Stimulated activated naive B cell treated with anti-CD40 and anti-IgM and Interleukin-4, amounts not matched to agents 10 μg/mL and 1 μg/mL and 100 μg/mL, for 72 hours (primary cell): ENCODE measurements at regions not wholly inside any gene's neighbourhood (a gene's known extent, or its start where the extent isn't known, plus 50 kb on each side); places are given as distances from the start of the nearest gene placed in this dataset.

Source experiments
- ATAC-seq, 2 donors: fragments of 150-1000 bp; cut with Tn5 transposase; replicated peaks; 2 replicates each; pipeline ENCODE4 v1.10.0; 2021; ENCODE audit warnings: moderate library complexity in 1 of 2
- DNase-seq: peaks from one replicate; pipeline ENCODE4 v3.0.0; 2021
- H3K27ac Mint-ChIP-seq: one replicate; pipeline ENCODE4 v1.8.0; 2022; ENCODE audit warnings: mild to moderate bottlenecking, mixed read lengths
- H3K27me3 Mint-ChIP-seq, 2 donors: one replicate each; pipeline ENCODE4 v1.8.0; 2022; ENCODE audit warnings: mixed read lengths in 2 of 2
- H3K36me3 Mint-ChIP-seq, 2 donors: one replicate each; pipeline ENCODE4 v1.8.0; 2022; ENCODE audit warnings: mixed read lengths in 2 of 2, mild to moderate bottlenecking in 1 of 2
- H3K4me1 Mint-ChIP-seq, 2 donors: one replicate each; pipeline ENCODE4 v1.8.0; 2022; ENCODE audit warnings: mixed read lengths in 2 of 2, mild to moderate bottlenecking in 1 of 2
- H3K4me3 Mint-ChIP-seq, 2 donors: one replicate each; pipeline ENCODE4 v1.8.0; 2022; ENCODE audit warnings: mild to moderate bottlenecking in 2 of 2, mixed read lengths in 2 of 2, moderate library complexity in 1 of 2
- H3K9me3 Mint-ChIP-seq, 2 donors: one replicate each; pipeline ENCODE4 v1.8.0; 2022; ENCODE audit warnings: mixed read lengths in 2 of 2, mild to moderate bottlenecking in 1 of 2

DNA sequence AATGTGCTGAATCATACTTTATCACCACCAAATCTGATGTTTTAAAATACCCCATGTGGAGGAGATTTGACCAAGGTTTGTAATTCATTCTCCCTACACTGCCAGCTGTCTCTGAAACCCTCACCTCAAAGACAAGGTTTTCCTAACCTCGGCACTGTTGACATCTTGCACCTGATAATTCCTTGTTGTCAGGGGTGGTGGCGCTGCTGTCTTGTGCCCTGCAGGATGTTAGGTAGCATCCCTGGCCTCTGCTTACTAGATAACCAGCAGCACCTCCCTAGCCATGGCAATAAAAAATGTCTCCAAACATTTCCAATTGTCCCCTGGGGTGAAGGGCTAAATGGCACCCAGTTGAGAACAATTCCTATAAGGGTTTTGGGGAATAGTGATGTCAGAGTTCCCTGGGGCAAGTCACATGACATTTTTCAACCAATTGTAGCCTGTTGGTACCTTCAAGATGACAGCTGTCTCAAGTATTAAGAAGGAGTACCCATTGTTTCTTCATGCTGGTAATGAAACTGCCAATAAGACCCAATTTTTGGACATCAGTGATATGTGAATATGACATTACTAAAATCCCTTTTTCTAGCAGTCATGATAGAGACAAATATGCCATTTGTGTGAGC lies 160.6 kb upstream of the PLCXD3 start:
- Mint-ChIP-seq H3K27me3 (no peaks in the 10 kb centered on the region), H3K27ac (no peak overlapping the region), H3K36me3 (no peaks in the 10 kb centered on the region), H3K4me1 (no peaks in the 10 kb centered on the region), H3K4me3 (no peak overlapping the region), H3K9me3 (peaks cover 3 to 5% of the 10 kb centered on the region in 2 donors)
- ATAC-seq (no peak), DNase-seq (no peak)

GRCh38 chr5:41670216-41670615 lies 159.8 kb upstream of the PLCXD3 start:
- Mint-ChIP-seq H3K4me3 (no peak overlapping the region), H3K27ac (no peak overlapping the region), H3K27me3 (no peaks in the 10 kb centered on the region), H3K36me3 (no peaks in the 10 kb centered on the region), H3K9me3 (peaks cover 3 to 7% of the 10 kb centered on the region in 2 donors), H3K4me1 (no peaks in the 10 kb centered on the region)
- ATAC-seq = no peak
- no peak for DNase-seq

DNA sequence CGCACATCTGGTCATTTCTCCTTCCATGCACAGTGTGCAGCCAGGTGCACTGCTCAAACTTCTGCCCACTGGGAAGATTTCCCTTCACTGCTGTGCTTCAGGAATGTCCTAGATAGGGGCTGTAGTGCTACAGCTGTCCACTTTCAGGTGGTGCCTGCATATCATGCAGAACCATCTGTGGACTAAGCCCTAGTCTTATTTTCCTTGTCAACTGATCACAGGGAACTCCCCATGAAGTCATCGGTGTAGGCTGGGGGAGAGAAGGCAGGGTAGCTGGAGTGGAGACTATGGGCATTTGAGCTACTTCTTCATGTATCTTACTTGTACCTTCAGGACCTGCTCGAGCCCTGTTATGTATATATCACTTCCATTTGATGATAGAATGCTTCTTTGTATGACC lies 150.9 kb upstream of the PLCXD3 start:
- Mint-ChIP-seq H3K27ac (no peak overlapping the region), H3K36me3 (no peaks in the 10 kb centered on the region), H3K27me3 (no peaks in the 10 kb centered on the region), H3K4me3 (no peak overlapping the region), H3K4me1 (no peaks in the 10 kb centered on the region), H3K9me3 (peaks cover 0 to 3% of the 10 kb centered on the region in 2 donors)
- ATAC-seq (no peak), DNase-seq (no peak)

DNA sequence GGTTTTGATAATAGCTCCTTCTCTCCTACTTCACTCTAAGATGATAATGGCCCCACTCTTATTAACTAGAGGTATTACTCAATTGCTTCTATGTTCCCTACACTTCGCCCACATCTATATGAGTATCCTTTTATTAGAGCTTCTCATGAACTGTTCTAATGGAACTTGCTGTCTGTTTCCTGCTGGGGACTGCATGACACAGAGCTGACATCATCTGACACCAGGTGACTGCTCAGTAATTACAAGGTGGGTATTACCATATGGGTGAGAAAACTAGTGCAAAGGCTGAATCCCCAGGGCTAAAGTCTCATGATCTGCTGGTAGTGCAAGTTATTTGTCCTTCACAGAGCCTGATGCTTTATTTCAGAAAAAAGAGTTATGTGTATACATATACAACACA lies 146.2 kb upstream of the PLCXD3 start:
- H3K4me3 Mint-ChIP-seq = no peak overlapping the region
- no peak overlapping the region for H3K27ac Mint-ChIP-seq
- no peaks in the 10 kb centered on the region for H3K4me1 Mint-ChIP-seq
- ATAC-seq (peak in 1 of 2 donors; percentile 21), DNase-seq (no peak)
- H3K36me3 Mint-ChIP-seq = no peaks in the 10 kb centered on the region
- H3K9me3 Mint-ChIP-seq = peaks cover 11% of the 10 kb centered on the region in 2 donors
- H3K27me3 Mint-ChIP-seq = no peaks in the 10 kb centered on the region

GRCh38 chr5:41650131-41650530 lies 139.7 kb upstream of the PLCXD3 start:
- ATAC-seq (no peak), DNase-seq (no peak)
- Mint-ChIP-seq H3K4me3 (peak overlapping the region in 1 of 2 donors; percentile 23), H3K36me3 (no peaks in the 10 kb centered on the region), H3K9me3 (peaks cover 7 to 11% of the 10 kb centered on the region in 2 donors), H3K4me1 (no peaks in the 10 kb centered on the region), H3K27me3 (no peaks in the 10 kb centered on the region), H3K27ac (no peak overlapping the region)

DNA sequence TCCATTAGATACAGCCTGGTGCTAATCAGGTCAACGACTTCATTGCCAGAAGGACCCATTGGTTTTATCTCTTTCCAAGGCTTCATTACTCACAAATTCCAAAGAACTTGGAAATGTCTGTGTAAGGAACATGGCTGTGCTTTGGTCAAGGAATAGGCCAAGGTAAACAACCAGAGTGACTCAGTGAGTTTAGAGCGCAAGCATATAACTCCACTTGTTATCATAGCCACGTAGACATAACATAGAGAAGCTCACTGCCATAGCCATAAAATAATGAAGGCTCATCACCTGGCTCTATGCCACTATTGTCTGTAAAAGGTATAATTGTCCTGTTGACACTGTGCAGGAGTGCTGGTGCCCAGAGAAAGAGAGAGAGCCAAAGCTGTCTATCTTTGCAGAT lies 139.3 kb upstream of the PLCXD3 start:
- Mint-ChIP-seq H3K9me3 (peaks cover 2 to 7% of the 10 kb centered on the region in 2 donors), H3K27me3 (no peaks in the 10 kb centered on the region), H3K27ac (no peak overlapping the region), H3K4me3 (no peak overlapping the region), H3K4me1 (no peaks in the 10 kb centered on the region), H3K36me3 (no peaks in the 10 kb centered on the region)
- DNase-seq (no peak), ATAC-seq (no peak)

DNA sequence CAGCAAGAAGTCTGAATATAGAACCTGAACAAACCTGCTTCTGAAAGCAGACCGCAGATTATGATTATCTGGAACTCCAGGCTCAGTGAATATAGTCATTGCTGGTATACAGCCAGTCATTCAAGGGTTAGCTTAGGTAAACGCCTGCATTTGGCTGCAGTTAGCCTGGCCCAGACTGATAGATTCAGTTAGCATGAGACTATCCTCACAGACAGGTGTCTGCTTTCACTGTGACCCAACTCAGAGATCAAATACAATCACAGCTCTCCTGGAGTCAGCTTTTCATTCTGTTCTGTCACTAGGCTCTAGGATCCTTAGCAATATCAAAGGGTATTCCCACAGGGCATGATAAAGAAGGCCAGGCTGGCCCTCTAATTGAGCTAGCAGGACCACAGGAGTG lies 138.6 kb upstream of the PLCXD3 start:
- Mint-ChIP-seq H3K9me3 (peaks cover 0 to 7% of the 10 kb centered on the region in 2 donors), H3K4me1 (no peaks in the 10 kb centered on the region), H3K4me3 (no peak overlapping the region), H3K27ac (no peak overlapping the region), H3K27me3 (no peaks in the 10 kb centered on the region), H3K36me3 (no peaks in the 10 kb centered on the region)
- DNase-seq (no peak), ATAC-seq (no peak)

GRCh38 chr5:41641621-41642020 lies 131.2 kb upstream of the PLCXD3 start:
- Mint-ChIP-seq H3K27ac (no peak overlapping the region), H3K36me3 (no peaks in the 10 kb centered on the region), H3K4me3 (no peak overlapping the region), H3K27me3 (peaks cover 0 to 8% of the 10 kb centered on the region in 2 donors), H3K9me3 (peaks cover 0 to 6% of the 10 kb centered on the region in 2 donors), H3K4me1 (no peaks in the 10 kb centered on the region)
- DNase-seq (no peak), ATAC-seq (no peak)

GRCh38 chr5:41638685-41639084 lies 128.3 kb upstream of the PLCXD3 start:
- DNase-seq (no peak), ATAC-seq (no peak)
- Mint-ChIP-seq H3K27ac (no peak overlapping the region), H3K36me3 (no peaks in the 10 kb centered on the region), H3K27me3 (peaks cover 0 to 8% of the 10 kb centered on the region in 2 donors), H3K4me3 (no peak overlapping the region), H3K9me3 (peaks cover 0 to 3% of the 10 kb centered on the region in 2 donors), H3K4me1 (no peaks in the 10 kb centered on the region)

GRCh38 chr5:41637869-41638268 lies 127.5 kb upstream of the PLCXD3 start:
- Mint-ChIP-seq H3K4me1 (no peaks in the 10 kb centered on the region), H3K27ac (no peak overlapping the region), H3K36me3 (no peaks in the 10 kb centered on the region), H3K4me3 (no peak overlapping the region), H3K9me3 (no peaks in the 10 kb centered on the region), H3K27me3 (peaks cover 0 to 8% of the 10 kb centered on the region in 2 donors)
- ATAC-seq (no peak), DNase-seq (no peak)

DNA sequence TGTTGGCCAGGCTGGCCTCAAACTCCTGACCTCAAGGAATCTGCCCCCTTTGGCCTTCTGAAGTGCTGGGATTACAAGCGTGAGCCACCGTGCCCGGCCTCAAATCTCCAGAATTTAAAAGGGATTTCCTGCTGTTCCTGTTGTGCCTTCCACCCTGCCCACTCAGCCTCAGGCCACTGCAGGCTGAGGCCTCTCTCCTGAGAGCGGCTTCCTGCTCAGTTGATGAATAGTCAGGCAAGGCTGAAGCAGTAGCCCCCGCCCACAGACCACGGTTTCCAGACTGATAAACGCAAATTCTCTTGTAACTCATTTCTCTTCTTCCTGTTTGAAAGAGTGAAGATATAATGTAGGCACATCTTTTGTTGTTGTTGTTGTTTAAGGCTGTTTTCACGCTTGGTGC lies 127.0 kb upstream of the PLCXD3 start:
- ATAC-seq (no peak), DNase-seq (no peak)
- no peak overlapping the region for H3K4me3 Mint-ChIP-seq
- H3K4me1 Mint-ChIP-seq = no peaks in the 10 kb centered on the region
- H3K9me3 Mint-ChIP-seq = no peaks in the 10 kb centered on the region
- peaks cover 0 to 8% of the 10 kb centered on the region in 2 donors for H3K27me3 Mint-ChIP-seq
- H3K27ac Mint-ChIP-seq = no peak overlapping the region
- no peaks in the 10 kb centered on the region for H3K36me3 Mint-ChIP-seq

DNA sequence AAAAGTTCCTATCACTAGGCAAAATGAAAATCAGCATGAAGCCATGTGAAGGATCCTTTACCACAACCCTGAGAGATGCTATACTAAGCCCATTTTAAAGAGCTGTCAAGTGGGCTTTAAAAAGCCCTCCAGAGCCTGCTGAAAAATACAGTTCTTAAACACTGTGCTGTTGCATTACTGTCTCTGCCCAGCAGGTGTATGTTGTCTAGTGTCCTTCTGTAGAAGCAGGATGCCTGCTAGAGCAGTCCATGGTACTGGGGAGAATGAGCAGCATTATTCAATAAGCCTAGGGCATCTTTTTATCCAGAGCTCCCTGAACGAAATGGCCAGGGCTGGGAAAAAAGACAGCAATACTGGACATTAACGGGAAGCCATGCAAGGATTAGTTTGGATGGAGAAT lies 126.2 kb upstream of the PLCXD3 start:
- no peaks in the 10 kb centered on the region for H3K4me1 Mint-ChIP-seq
- H3K27ac Mint-ChIP-seq = no peak overlapping the region
- ATAC-seq (peak; percentile 50 to 54), DNase-seq (no peak)
- peaks cover 0 to 8% of the 10 kb centered on the region in 2 donors for H3K27me3 Mint-ChIP-seq
- H3K9me3 Mint-ChIP-seq = no peaks in the 10 kb centered on the region
- no peak overlapping the region for H3K4me3 Mint-ChIP-seq
- H3K36me3 Mint-ChIP-seq = no peaks in the 10 kb centered on the region

DNA sequence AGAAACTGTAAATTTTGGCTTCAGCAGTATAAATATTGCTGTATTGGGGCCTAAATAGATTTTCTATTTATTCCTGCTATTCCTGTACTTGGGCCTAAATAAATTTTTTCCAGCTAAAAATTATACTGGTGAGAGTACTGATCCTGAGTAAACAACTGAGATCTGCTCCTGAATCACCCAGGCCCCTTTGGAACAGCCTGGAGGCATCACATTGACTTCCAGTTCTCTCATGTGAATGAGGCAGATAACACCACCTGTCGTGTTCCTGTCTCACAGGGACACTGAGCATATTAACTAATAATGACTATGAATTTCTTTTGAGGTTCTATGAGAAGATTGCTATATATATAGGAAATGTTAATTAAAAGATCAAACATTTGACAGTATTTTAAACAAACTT lies 119.5 kb upstream of the PLCXD3 start:
- H3K27me3 Mint-ChIP-seq = no peaks in the 10 kb centered on the region
- no peaks in the 10 kb centered on the region for H3K36me3 Mint-ChIP-seq
- peaks cover 0 to 3% of the 10 kb centered on the region in 2 donors for H3K9me3 Mint-ChIP-seq
- H3K4me3 Mint-ChIP-seq = no peak overlapping the region
- no peak for ATAC-seq
- no peaks in the 10 kb centered on the region for H3K4me1 Mint-ChIP-seq
- H3K27ac Mint-ChIP-seq = no peak overlapping the region
- no peak for DNase-seq

- no peak for ATAC-seq
- H3K27ac Mint-ChIP-seq = no peak overlapping the region
- no peak for DNase-seq
- H3K9me3 Mint-ChIP-seq = peaks cover 1 to 7% of the 10 kb centered on the region in 2 donors
- H3K4me3 Mint-ChIP-seq = no peak overlapping the region
- H3K4me1 Mint-ChIP-seq = no peaks in the 10 kb centered on the region
- H3K27me3 Mint-ChIP-seq = no peaks in the 10 kb centered on the region
- no peaks in the 10 kb centered on the region for H3K36me3 Mint-ChIP-seq
These were observed 115.2 kb upstream of the PLCXD3 start for GRCh38 chr5:41625571-41625970.

DNA sequence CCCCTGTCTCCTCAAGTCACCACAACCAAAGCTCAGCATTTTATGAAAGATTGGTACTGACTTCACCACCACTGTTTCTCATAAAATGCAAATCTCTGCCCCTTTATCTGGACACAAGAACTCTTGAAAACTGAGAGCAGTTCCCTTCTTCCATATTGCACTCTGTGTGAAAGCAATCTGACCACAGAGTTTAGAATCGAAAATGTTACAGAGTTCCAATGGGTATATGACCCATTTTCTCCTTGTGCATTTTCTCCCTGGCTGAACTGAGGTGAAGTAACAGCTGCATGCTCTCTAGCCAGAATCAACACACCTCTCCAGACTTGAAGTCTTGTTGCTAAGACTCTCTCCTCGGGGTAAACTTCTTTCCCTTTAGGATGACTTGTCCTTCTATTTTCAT lies 111.0 kb upstream of the PLCXD3 start:
- Mint-ChIP-seq H3K4me1 (no peaks in the 10 kb centered on the region), H3K36me3 (no peaks in the 10 kb centered on the region)

More for the DNA sequence above, 111.0 kb upstream of the PLCXD3 start:
- ATAC-seq (no peak), DNase-seq (no peak)
- H3K9me3 Mint-ChIP-seq = peaks cover 1 to 7% of the 10 kb centered on the region in 2 donors
- no peak overlapping the region for H3K4me3 Mint-ChIP-seq
- H3K27ac Mint-ChIP-seq = no peak overlapping the region
- H3K27me3 Mint-ChIP-seq = no peaks in the 10 kb centered on the region
